Neural progenitor cell (in vitro differentiated cells): ENCODE measurements at regions not wholly inside any gene's neighbourhood (a gene's known extent, or its start where the extent isn't known, plus 50 kb on each side); places are given as distances from the start of the nearest gene placed in this dataset.
"Not testable (repeated sequence)": the region's sequence is repeated elsewhere in the genome, so short reads cannot be mapped to it uniquely, and the experiment has no call there.

Experiments used
- DNase-seq: peaks from one replicate; pipeline ENCODE4 v3.0.0-alpha.2; 2016; ENCODE audit warnings: low spot score
- H2AFZ ChIP-seq: fragments of 200-600 bp; sonication (generic); replicated peaks from 2 replicates; pipeline ENCODE4 v1.6.1; 2016; ENCODE audit warnings: antibody characterized with exemption
- H3F3A ChIP-seq: fragments of 200-600 bp; sonication (generic); 2 replicates; pipeline ENCODE4 v1.6.1; 2016; ENCODE audit warnings: antibody characterized with exemption, low read depth
- H3K27ac ChIP-seq: fragments of 200-600 bp; sonication (generic); 2 replicates; pipeline ENCODE4 v1.5.1; 2016; ENCODE audit warnings: mild to moderate bottlenecking
- H3K27me3 ChIP-seq: fragments of 200-600 bp; sonication (generic); 2 replicates; pipeline ENCODE4 v1.6.1; 2016; ENCODE audit warnings: mild to moderate bottlenecking, moderate library complexity
- H3K36me3 ChIP-seq: fragments of 200-600 bp; sonication (generic); 2 replicates; pipeline ENCODE4 v1.5.1; 2016
- H3K4me1 ChIP-seq: fragments of 200-600 bp; sonication (generic); 2 replicates; pipeline ENCODE4 v1.6.1; 2016; ENCODE audit warnings: mixed run types
- H3K4me2 ChIP-seq: fragments of 200-600 bp; sonication (generic); 2 replicates; pipeline ENCODE4 v1.6.1; 2016
- H3K4me3 ChIP-seq: fragments of 200-600 bp; sonication (generic); 2 replicates; pipeline ENCODE4 v1.5.1; 2016
- H3K79me2 ChIP-seq: fragments of 200-600 bp; sonication (generic); 2 replicates; pipeline ENCODE4 v1.6.1; 2016; ENCODE audit warnings: low read depth
- H3K9ac ChIP-seq: fragments of 200-600 bp; sonication (generic); 2 replicates; pipeline ENCODE4 v1.6.1; 2016
- H3K9me3 ChIP-seq: fragments of 200-600 bp; sonication (generic); 2 replicates; pipeline ENCODE4 v1.5.1; 2016; ENCODE audit warnings: low read depth
- H4K20me1 ChIP-seq: fragments of 200-600 bp; sonication (generic); 2 replicates; pipeline ENCODE4 v1.6.1; 2016; ENCODE audit warnings: low read depth
- H3K27ac Mint-ChIP-seq: 3 replicates; pipeline ENCODE4 v1.8.0; 2021; ENCODE audit warnings: mixed read lengths
- H3K27me3 Mint-ChIP-seq: 2 replicates; pipeline ENCODE4 v1.8.0; 2022; ENCODE audit warnings: low read depth, mild to moderate bottlenecking, inconsistent platforms, moderate library complexity, mixed read lengths; ENCODE audit not compliant: insufficient read depth
- H3K36me3 Mint-ChIP-seq: 3 replicates; pipeline ENCODE4 v1.8.0; 2021; ENCODE audit warnings: mixed read lengths
- H3K4me1 Mint-ChIP-seq: 3 replicates; pipeline ENCODE4 v1.8.0; 2021; ENCODE audit warnings: mixed read lengths
- H3K4me3 Mint-ChIP-seq: 3 replicates; pipeline ENCODE4 v1.8.0; 2021; ENCODE audit warnings: mild to moderate bottlenecking, moderate library complexity, mixed read lengths
- H3K9me3 Mint-ChIP-seq: 3 replicates; pipeline ENCODE4 v1.8.0; 2020; ENCODE audit warnings: mixed read lengths
- EZH2 ChIP-seq: fragments of 200-600 bp; sonication (generic); IDR thresholded peaks from 2 replicates; pipeline ENCODE4 v1.6.1; 2017; ENCODE audit warnings: antibody characterized with exemption, mild to moderate bottlenecking, moderate library complexity
- EZH2phosphoT487 ChIP-seq: fragments of 200-600 bp; sonication (generic); IDR thresholded peaks from 2 replicates; pipeline ENCODE4 v1.6.1; 2017; ENCODE audit warnings: antibody characterized with exemption
- TF ChIP-seq, protein P1 (sequence below): fragments of 200-600 bp; sonication (generic); IDR thresholded peaks from 2 replicates; pipeline ENCODE4 v1.5.1; 2017; ENCODE audit warnings: antibody characterized with exemption, mild to moderate bottlenecking

DNA sequence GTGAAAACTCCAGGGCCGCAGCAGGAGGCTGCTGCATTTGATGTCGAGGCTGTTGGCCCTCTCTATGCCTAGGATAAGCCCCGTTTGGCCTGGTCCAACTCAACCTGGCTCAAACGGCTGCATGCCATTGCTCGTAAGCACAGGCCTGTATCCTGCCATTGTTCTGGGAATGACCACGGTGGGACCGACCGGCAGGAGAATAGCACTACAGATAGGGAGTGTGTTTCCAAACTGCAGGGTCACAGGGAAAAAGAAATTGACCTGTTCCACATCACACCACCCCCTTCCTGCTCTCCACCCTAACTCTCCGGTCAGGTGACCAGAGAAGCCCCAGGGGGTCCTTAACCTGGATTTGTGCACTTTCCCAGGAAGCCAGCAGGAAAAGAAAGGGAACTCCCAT lies 278.7 kb upstream of the KLF4 start:
- Histone ChIP-seq H2AFZ (peak overlapping the region; percentile 72), H3K27me3 (no peaks in the 10 kb centered on the region), H3K9me3 (no peaks in the 10 kb centered on the region), H4K20me1 (no peaks in the 10 kb centered on the region), H3K4me1 (no peaks in the 10 kb centered on the region), H3K4me3 (no peak overlapping the region), H3K27ac (no peak overlapping the region), H3K79me2 (no peaks in the 10 kb centered on the region), H3K9ac (no peak overlapping the region), H3F3A (no peaks in the 10 kb centered on the region), H3K4me2 (no peak overlapping the region), H3K36me3 (no peaks in the 10 kb centered on the region)
- H3K27me3 Mint-ChIP-seq, result peaks cover 2% of the 10 kb centered on the region
- no peaks in the 10 kb centered on the region for H3K4me1 Mint-ChIP-seq
- peaks cover 11% of the 10 kb centered on the region for H3K9me3 Mint-ChIP-seq
- no peak overlapping the region for H3K4me3 Mint-ChIP-seq
- DNase-seq, result peak; percentile 8
- no peak overlapping the region for H3K27ac Mint-ChIP-seq
- H3K36me3 Mint-ChIP-seq, result no peaks in the 10 kb centered on the region
- TF ChIP-seq, protein P1, sequence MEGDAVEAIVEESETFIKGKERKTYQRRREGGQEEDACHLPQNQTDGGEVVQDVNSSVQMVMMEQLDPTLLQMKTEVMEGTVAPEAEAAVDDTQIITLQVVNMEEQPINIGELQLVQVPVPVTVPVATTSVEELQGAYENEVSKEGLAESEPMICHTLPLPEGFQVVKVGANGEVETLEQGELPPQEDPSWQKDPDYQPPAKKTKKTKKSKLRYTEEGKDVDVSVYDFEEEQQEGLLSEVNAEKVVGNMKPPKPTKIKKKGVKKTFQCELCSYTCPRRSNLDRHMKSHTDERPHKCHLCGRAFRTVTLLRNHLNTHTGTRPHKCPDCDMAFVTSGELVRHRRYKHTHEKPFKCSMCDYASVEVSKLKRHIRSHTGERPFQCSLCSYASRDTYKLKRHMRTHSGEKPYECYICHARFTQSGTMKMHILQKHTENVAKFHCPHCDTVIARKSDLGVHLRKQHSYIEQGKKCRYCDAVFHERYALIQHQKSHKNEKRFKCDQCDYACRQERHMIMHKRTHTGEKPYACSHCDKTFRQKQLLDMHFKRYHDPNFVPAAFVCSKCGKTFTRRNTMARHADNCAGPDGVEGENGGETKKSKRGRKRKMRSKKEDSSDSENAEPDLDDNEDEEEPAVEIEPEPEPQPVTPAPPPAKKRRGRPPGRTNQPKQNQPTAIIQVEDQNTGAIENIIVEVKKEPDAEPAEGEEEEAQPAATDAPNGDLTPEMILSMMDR, result no peak
- TF ChIP-seq EZH2phosphoT487 (no peak), EZH2 (no peak)

DNA sequence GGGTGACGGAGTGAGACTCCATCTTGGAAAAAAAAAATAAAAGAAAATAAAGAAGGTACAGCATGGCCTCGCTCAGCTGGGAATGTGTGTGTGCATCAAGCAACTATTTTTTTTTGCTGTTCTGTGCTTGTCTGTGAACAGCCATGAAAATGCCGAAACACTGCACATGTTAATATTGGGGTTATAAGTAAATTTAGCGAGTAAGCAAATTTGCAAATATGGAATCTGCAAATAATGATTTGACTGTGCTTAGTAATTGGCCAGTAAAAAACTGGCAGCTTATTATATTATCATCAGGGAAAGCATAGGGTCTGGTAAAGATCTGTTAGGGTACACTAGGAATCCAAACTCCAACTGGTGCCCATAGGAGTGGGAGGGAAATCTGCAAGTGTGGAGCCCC lies 278.1 kb upstream of the KLF4 start:
- no peaks in the 10 kb centered on the region for H4K20me1 ChIP-seq
- no peaks in the 10 kb centered on the region for H3K36me3 ChIP-seq
- H3K27ac ChIP-seq, result no peak overlapping the region
- no peaks in the 10 kb centered on the region for H3K9me3 ChIP-seq
- H3K27me3 ChIP-seq, result no peaks in the 10 kb centered on the region
- no peaks in the 10 kb centered on the region for H3K36me3 Mint-ChIP-seq
- H3K27ac Mint-ChIP-seq, result no peak overlapping the region
- no peaks in the 10 kb centered on the region for H3K4me1 ChIP-seq
- H3K27me3 Mint-ChIP-seq, result no peaks in the 10 kb centered on the region
- H2AFZ ChIP-seq, result peak overlapping the region; percentile 72
- no peaks in the 10 kb centered on the region for H3K4me1 Mint-ChIP-seq
- no peaks in the 10 kb centered on the region for H3F3A ChIP-seq
- no peak overlapping the region for H3K4me3 Mint-ChIP-seq
- no peak overlapping the region for H3K4me3 ChIP-seq
- no peak for TF ChIP-seq EZH2phosphoT487
- TF ChIP-seq, protein P1, result no peak
- TF ChIP-seq EZH2, result no peak
- H3K79me2 ChIP-seq, result no peaks in the 10 kb centered on the region
- no peak for DNase-seq
- no peak overlapping the region for H3K9ac ChIP-seq
- peaks cover 10% of the 10 kb centered on the region for H3K9me3 Mint-ChIP-seq
- no peak overlapping the region for H3K4me2 ChIP-seq

DNA sequence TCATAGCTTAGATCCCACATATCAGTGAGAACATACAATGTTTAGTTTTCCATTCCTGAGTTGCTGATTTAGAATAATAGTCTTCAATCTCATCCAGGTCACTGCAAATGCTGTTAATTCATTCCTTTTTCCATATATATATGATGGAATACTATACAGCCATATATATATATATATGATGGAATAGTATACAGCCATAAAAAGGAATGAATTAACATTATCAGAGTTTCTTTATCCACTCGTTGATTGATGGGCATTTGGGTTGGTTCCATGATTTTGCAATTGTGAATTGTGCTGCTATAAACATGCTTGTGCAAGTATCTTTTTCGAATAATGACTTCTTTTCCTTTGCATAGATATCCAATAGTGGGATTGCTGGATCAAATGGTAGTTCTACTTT lies 273.9 kb upstream of the KLF4 start:
- H3K4me3 Mint-ChIP-seq, result not testable (repeated sequence)

DNA sequence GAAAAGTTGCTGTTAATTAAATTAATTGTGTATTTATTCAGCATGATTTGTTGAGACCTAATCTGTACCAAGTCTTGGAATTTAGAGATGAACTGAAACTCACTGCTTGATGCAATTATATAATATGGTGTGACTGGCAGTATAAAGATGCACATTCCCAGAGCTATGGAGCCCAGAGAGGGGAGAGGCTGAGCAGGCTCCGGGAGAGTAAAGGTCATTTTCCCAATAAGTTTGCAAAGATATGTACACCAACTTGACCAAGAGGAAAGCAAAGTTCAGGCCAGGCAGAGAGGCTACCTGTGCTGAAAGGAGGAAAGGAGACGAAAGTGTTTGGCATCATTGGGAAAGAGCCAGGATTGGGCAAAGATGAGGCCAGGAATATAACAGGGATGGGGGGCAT lies 271.7 kb upstream of the KLF4 start:
- H3K4me3 Mint-ChIP-seq, result no peak overlapping the region
- Histone ChIP-seq H3K4me1 (no peaks in the 10 kb centered on the region), H3K9me3 (no peaks in the 10 kb centered on the region), H3K4me3 (no peak overlapping the region), H4K20me1 (no peaks in the 10 kb centered on the region), H3K27me3 (no peaks in the 10 kb centered on the region), H3K4me2 (no peak overlapping the region), H3K9ac (no peak overlapping the region), H3F3A (no peaks in the 10 kb centered on the region), H2AFZ (no peak overlapping the region), H3K27ac (no peak overlapping the region), H3K79me2 (no peaks in the 10 kb centered on the region), H3K36me3 (no peaks in the 10 kb centered on the region)
- DNase-seq, result no peak
- no peak overlapping the region for H3K27ac Mint-ChIP-seq
- H3K9me3 Mint-ChIP-seq, result no peaks in the 10 kb centered on the region
- peaks cover 3% of the 10 kb centered on the region for H3K27me3 Mint-ChIP-seq
- no peaks in the 10 kb centered on the region for H3K4me1 Mint-ChIP-seq
- H3K36me3 Mint-ChIP-seq, result no peaks in the 10 kb centered on the region
- TF ChIP-seq EZH2 (no peak), EZH2phosphoT487 (no peak)
- TF ChIP-seq, protein P1, result no peak

More for the DNA sequence above, 273.9 kb upstream of the KLF4 start:
- H3K79me2 ChIP-seq, H3K9me3 ChIP-seq, H3K27me3 Mint-ChIP-seq, H3K27me3 ChIP-seq, H3K9ac ChIP-seq, H3K4me1 Mint-ChIP-seq, H3K4me1 ChIP-seq, H3K36me3 ChIP-seq, H4K20me1 ChIP-seq, H3K9me3 Mint-ChIP-seq, H3K4me2 ChIP-seq, H3F3A ChIP-seq, H2AFZ ChIP-seq, H3K27ac Mint-ChIP-seq, DNase-seq, H3K4me3 ChIP-seq, H3K27ac ChIP-seq, H3K36me3 Mint-ChIP-seq: not testable (repeated sequence)
